ENCODE measurements at regions not wholly inside any gene's neighbourhood (a gene's known extent, or its start where the extent isn't known, plus 50 kb on each side); places are given as distances from the start of the nearest gene placed in this dataset.
A peak's percentile ranks its signal among the peaks of the same experiment; 100 is the strongest.
"Not testable (repeated sequence)": the region's sequence is repeated elsewhere in the genome, so short reads cannot be mapped to it uniquely, and the experiment has no call there.

DNA sequence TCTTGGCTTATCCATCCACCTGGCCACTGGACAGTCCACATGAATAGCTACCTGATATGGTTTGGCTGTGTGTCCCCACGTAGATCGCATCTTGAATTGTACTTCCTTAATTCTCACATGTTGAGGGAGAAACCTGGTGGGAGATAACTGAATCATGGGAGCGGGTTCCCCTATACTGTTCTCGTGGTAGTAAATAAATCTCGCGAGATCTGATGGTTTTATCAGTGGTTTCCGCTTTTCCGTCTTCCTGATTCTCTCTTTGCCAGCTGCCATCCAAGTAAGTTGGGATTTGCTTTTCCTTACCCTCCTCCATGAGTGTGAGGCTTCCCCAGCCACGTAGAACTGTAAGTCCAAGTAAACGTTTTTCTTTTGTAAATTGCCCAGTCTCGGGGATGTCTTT lies 720.8 kb downstream of the PRIM2 start:
- not testable (repeated sequence) for H3K4me1 ChIP-seq (ENCODE audit: control insufficient read depth in 5 of 5, insufficient read depth in 5 of 5, low read length in 5 of 5); H3K27ac ChIP-seq (ENCODE audit: low read depth in 1 of 2, low read length in 1 of 2); ATAC-seq (ENCODE audit: insufficient read depth, low FRiP score); H3K4me3 ChIP-seq; H3K9me3 ChIP-seq (ENCODE audit: control insufficient read depth in 4 of 4, insufficient read depth in 3 of 4, low read length in 3 of 4); DNase-seq; H3K9ac ChIP-seq (ENCODE audit: insufficient read depth in 1 of 2, low read length in 2 of 2); H3K36me3 ChIP-seq (ENCODE audit: control insufficient read depth in 4 of 4, insufficient read depth in 4 of 4, low read length in 4 of 4); H3K27me3 ChIP-seq (ENCODE audit: control insufficient read depth in 3 of 3, insufficient read depth in 3 of 3, low read length in 2 of 3)
- WGBS, 2 donors = 88 to 90% methylated on average over 11 of the region's 11 CpGs

DNA sequence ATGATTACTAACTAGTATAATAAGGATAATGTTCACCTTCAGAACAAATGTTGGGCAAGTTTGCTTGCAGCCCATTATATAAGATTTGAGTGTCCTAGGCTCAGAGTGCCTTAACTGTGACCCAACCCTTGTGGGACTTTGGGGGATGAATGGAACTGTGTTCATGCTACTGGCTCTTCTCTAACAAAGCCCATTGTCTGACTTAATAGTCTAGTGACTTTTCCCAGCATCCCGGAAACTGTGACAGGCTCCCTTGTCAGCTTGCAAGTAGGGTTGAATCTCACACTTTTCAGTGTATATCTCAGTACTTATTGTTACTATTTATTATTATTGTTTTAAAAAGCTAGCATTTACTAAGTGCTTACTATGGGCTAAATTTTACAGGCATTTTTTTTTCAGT lies 729.2 kb downstream of the PRIM2 start:
- ATAC-seq (ENCODE audit: insufficient read depth, low FRiP score) = not testable (repeated sequence)

DNA sequence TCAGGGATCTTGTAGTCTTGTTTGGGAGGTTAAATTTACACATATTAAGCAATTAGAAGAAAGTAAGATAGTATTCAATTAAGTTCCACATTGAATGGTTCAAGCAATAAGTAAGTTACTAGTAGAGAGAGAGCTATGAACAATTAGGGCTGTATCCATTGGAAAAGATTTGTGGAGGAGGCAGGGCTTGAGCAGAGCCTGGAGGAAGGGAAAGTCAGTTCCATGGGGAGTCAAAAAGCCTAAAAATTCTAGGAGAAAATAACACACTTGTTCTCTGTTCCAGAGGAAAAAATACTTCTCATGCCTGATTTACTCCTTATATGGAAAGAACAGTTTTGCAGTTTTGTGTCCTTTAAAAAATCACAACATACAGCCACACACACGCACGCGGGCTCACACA lies 730.0 kb downstream of the PRIM2 start:
- not testable (repeated sequence) for H3K27ac ChIP-seq (ENCODE audit: low read depth in 1 of 2, low read length in 1 of 2); H3K36me3 ChIP-seq (ENCODE audit: control insufficient read depth in 4 of 4, insufficient read depth in 4 of 4, low read length in 4 of 4); H3K9me3 ChIP-seq (ENCODE audit: control insufficient read depth in 4 of 4, insufficient read depth in 3 of 4, low read length in 3 of 4); H3K4me3 ChIP-seq; DNase-seq; H3K27me3 ChIP-seq (ENCODE audit: control insufficient read depth in 3 of 3, insufficient read depth in 3 of 3, low read length in 2 of 3); H3K4me1 ChIP-seq (ENCODE audit: control insufficient read depth in 5 of 5, insufficient read depth in 5 of 5, low read length in 5 of 5); ATAC-seq (ENCODE audit: insufficient read depth, low FRiP score); H3K9ac ChIP-seq (ENCODE audit: insufficient read depth in 1 of 2, low read length in 2 of 2)
- WGBS, 2 donors = 48 to 54% methylated on average over 3 of the region's 3 CpGs

More for the DNA sequence above, 729.2 kb downstream of the PRIM2 start:
- H3K27ac ChIP-seq (ENCODE audit: low read depth in 1 of 2, low read length in 1 of 2); H3K4me1 ChIP-seq (ENCODE audit: control insufficient read depth in 5 of 5, insufficient read depth in 5 of 5, low read length in 5 of 5); H3K27me3 ChIP-seq (ENCODE audit: control insufficient read depth in 3 of 3, insufficient read depth in 3 of 3, low read length in 2 of 3); H3K4me3 ChIP-seq; H3K9me3 ChIP-seq (ENCODE audit: control insufficient read depth in 4 of 4, insufficient read depth in 3 of 4, low read length in 3 of 4); H3K36me3 ChIP-seq (ENCODE audit: control insufficient read depth in 4 of 4, insufficient read depth in 4 of 4, low read length in 4 of 4); DNase-seq; H3K9ac ChIP-seq (ENCODE audit: insufficient read depth in 1 of 2, low read length in 2 of 2): not testable (repeated sequence)
- WGBS, 2 donors = 70% methylated on average over 1 of the region's 1 CpG; no CpG with 5 or more reads in 1 of the 2 donors

DNA sequence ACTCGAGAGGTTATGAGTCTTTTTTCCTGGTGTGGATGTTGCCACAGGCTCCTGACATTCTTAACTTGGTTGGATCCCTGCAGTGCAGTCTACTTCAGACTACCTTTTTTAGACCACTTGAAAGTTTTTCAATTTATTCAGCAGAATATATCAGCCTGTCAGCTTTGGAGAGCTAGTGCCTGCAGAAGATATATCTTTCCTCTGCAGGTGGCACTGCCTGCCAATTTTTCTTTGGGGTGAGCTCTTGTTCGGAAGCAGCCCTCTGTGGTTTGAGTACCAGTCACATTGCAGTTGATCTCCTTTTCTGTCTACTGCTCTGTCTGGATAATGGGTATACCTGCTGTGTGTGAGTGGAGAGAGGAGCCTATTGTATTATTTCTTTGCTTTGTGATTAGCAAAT lies 730.4 kb downstream of the PRIM2 start:
- 37 to 48% methylated on average over 2 of the region's 2 CpGs for WGBS, 2 donors
- H3K27ac ChIP-seq (ENCODE audit: low read depth in 1 of 2, low read length in 1 of 2); H3K9ac ChIP-seq (ENCODE audit: insufficient read depth in 1 of 2, low read length in 2 of 2); H3K27me3 ChIP-seq (ENCODE audit: control insufficient read depth in 3 of 3, insufficient read depth in 3 of 3, low read length in 2 of 3); H3K36me3 ChIP-seq (ENCODE audit: control insufficient read depth in 4 of 4, insufficient read depth in 4 of 4, low read length in 4 of 4); H3K4me1 ChIP-seq (ENCODE audit: control insufficient read depth in 5 of 5, insufficient read depth in 5 of 5, low read length in 5 of 5); DNase-seq; ATAC-seq (ENCODE audit: insufficient read depth, low FRiP score); H3K4me3 ChIP-seq; H3K9me3 ChIP-seq (ENCODE audit: control insufficient read depth in 4 of 4, insufficient read depth in 3 of 4, low read length in 3 of 4): not testable (repeated sequence)

DNA sequence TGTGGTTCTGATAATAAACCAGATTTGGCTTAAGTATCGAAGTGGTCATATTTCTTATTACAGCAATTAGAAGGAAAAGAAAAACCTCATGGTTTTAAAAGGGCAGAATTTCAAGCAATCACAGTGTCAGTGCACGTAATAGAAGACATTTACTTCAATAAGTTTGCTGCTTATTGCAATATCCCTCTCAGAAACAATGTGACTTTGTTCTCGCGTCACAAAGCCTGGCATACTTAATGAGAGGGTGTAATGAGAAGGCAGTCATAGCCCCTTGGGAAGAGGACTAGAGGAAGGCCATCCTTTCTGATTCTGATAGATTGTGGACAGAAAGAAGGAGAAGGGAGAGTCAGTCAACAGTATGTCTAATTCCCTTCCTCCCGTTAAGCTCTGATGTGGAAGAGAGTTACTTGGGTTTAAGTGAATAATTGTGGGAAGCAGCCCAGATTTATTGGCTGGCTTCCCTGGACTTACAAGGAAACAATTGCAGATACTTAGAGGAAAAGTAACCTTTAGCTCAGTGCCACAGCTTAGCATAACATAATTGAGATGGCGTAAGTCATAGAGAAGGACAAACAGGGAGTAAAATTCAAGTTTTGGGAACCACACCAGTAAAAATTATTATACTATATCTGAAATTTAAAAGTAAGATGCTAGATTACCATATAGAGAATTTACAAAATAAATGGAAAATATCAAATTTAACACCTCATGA lies 738.2 kb downstream of the PRIM2 start:
- H3K27ac ChIP-seq (ENCODE audit: low read depth in 1 of 2, low read length in 1 of 2); H3K4me1 ChIP-seq (ENCODE audit: control insufficient read depth in 5 of 5, insufficient read depth in 5 of 5, low read length in 5 of 5); H3K9ac ChIP-seq (ENCODE audit: insufficient read depth in 1 of 2, low read length in 2 of 2); H3K9me3 ChIP-seq (ENCODE audit: control insufficient read depth in 4 of 4, insufficient read depth in 3 of 4, low read length in 3 of 4); H3K4me3 ChIP-seq; H3K36me3 ChIP-seq (ENCODE audit: control insufficient read depth in 4 of 4, insufficient read depth in 4 of 4, low read length in 4 of 4); ATAC-seq (ENCODE audit: insufficient read depth, low FRiP score); H3K27me3 ChIP-seq (ENCODE audit: control insufficient read depth in 3 of 3, insufficient read depth in 3 of 3, low read length in 2 of 3): not testable (repeated sequence)
- WGBS, 2 donors = 82 to 85% methylated on average over 4 to 5 of the region's 6 CpGs
- peak in 1 of 3 donors; percentile 4 for DNase-seq

DNA sequence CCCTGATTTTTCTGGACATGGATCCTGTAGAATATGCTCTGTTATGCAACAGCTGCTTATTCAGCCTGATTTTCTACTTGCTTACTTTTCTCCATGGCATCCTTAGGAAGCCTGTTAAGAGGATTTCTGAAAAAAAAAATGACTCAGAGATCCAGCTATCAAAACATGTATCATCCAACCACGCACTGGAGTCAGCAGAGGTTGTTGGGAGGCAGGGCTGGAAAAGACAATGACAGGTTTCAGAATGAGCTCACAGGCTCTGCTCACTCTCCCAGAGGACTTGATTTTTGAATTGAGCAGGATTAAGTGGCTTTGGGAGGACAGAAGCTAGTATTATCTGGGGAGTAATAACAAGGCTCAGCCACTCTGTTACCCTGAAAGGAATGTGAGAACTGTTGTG lies 742.3 kb downstream of the PRIM2 start:
- ATAC-seq (ENCODE audit: insufficient read depth, low FRiP score) = peak; percentile 58
- WGBS, 2 donors = 61 to 64% methylated on average over 1 of the region's 1 CpG

DNA sequence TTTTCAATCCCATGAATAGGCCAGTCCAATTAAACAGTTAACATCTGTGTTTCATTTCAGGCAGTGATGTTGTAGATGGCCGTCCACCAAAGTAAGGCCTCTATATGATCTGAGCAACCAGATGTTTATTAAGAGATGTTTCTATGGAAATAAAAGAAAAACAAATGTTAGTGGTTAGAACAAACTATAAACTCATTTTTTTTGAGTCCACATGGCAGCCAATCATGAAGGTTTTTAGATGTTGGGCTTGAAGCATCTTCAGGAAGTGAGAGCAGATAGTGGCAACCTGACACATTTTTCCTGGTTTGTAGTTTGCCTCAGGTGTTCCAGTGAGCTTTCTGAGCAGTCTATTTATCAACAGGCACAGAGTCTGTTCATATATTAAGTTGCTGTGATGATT lies 746.1 kb downstream of the PRIM2 start:
- not testable (repeated sequence) for H3K9me3 ChIP-seq (ENCODE audit: control insufficient read depth in 4 of 4, insufficient read depth in 3 of 4, low read length in 3 of 4); H3K27me3 ChIP-seq (ENCODE audit: control insufficient read depth in 3 of 3, insufficient read depth in 3 of 3, low read length in 2 of 3); H3K9ac ChIP-seq (ENCODE audit: insufficient read depth in 1 of 2, low read length in 2 of 2); H3K36me3 ChIP-seq (ENCODE audit: control insufficient read depth in 4 of 4, insufficient read depth in 4 of 4, low read length in 4 of 4); H3K4me3 ChIP-seq; ATAC-seq (ENCODE audit: insufficient read depth, low FRiP score); DNase-seq; H3K4me1 ChIP-seq (ENCODE audit: control insufficient read depth in 5 of 5, insufficient read depth in 5 of 5, low read length in 5 of 5); H3K27ac ChIP-seq (ENCODE audit: low read depth in 1 of 2, low read length in 1 of 2)
- 86% methylated on average over 1 of the region's 1 CpG; no CpG with 5 or more reads in 1 of the 2 donors for WGBS, 2 donors

More for the DNA sequence above, 742.3 kb downstream of the PRIM2 start:
- H3K9me3 ChIP-seq (ENCODE audit: control insufficient read depth in 4 of 4, insufficient read depth in 3 of 4, low read length in 3 of 4); H3K27ac ChIP-seq (ENCODE audit: low read depth in 1 of 2, low read length in 1 of 2); DNase-seq; H3K4me3 ChIP-seq; H3K4me1 ChIP-seq (ENCODE audit: control insufficient read depth in 5 of 5, insufficient read depth in 5 of 5, low read length in 5 of 5); H3K36me3 ChIP-seq (ENCODE audit: control insufficient read depth in 4 of 4, insufficient read depth in 4 of 4, low read length in 4 of 4); H3K9ac ChIP-seq (ENCODE audit: insufficient read depth in 1 of 2, low read length in 2 of 2); H3K27me3 ChIP-seq (ENCODE audit: control insufficient read depth in 3 of 3, insufficient read depth in 3 of 3, low read length in 2 of 3): not testable (repeated sequence)

DNA sequence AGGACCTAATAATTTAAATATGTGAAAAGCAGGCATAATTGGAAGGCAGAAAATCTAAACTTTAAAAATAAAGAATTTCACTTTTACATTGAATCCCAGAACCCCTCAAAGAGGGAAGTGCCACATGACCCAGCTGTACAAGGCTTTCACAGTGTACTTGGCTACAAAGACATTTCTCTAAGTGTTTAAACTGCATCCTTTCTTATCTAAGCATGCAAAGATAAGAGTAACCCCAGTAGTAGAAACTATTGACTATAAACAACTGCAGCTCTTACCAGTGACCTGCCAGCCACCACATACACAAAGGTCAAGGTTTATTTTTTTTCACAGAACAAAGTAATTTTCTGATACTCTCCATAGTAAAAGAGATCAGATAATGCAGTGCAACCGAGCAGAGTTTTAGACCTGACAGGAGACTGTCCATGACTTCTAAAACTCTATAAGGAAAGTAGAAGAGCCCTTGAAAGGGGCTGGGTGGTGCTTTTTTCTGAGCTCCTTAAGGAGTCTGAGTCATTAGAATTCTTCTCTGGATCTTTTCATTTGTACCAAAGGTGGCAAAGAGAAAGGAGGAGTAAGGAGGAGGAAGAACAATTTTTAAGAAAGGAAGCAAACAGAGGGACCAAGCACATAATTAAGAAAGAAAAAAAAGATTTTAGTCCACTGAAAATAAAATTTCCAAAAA lies 750.6 kb downstream of the PRIM2 start:
- not testable (repeated sequence) for H3K4me1 ChIP-seq (ENCODE audit: control insufficient read depth in 5 of 5, insufficient read depth in 5 of 5, low read length in 5 of 5); H3K36me3 ChIP-seq (ENCODE audit: control insufficient read depth in 4 of 4, insufficient read depth in 4 of 4, low read length in 4 of 4); H3K9ac ChIP-seq (ENCODE audit: insufficient read depth in 1 of 2, low read length in 2 of 2); H3K27ac ChIP-seq (ENCODE audit: low read depth in 1 of 2, low read length in 1 of 2); H3K9me3 ChIP-seq (ENCODE audit: control insufficient read depth in 4 of 4, insufficient read depth in 3 of 4, low read length in 3 of 4); H3K4me3 ChIP-seq; H3K27me3 ChIP-seq (ENCODE audit: control insufficient read depth in 3 of 3, insufficient read depth in 3 of 3, low read length in 2 of 3); DNase-seq
- 34 to 56% methylated on average over 1 of the region's 1 CpG for WGBS, 2 donors
- ATAC-seq (ENCODE audit: insufficient read depth, low FRiP score) = peak; percentile 61
